ENCODE measurements at regions not wholly inside any gene's neighbourhood (a gene's known extent, or its start where the extent isn't known, plus 50 kb on each side); places are given as distances from the start of the nearest gene placed in this dataset.

- no peak for TF ChIP-seq CTCF (conservative IDR thresholded peaks at IDR 0.05 in 1 of 2, IDR thresholded peaks at IDR 0.05 in 1 of 2; ENCODE audit: low read depth in 1 of 2, low read length in 2 of 2)
- TF ChIP-seq EZH2 (IDR thresholded peaks at IDR 0.05; ENCODE audit: low read length, missing control alignments), result no peak
Measured at GRCh38 chr10:124161601-124162000, 68.2 kb upstream of the CHST15 start.

Measured in fibroblast of lung (primary cell).